Activated naive CD8-positive, alpha-beta T cell treated with anti-CD3 and anti-CD28 coated beads, Interleukin-2, amount 10 ng/mL, durations not matched to agents 7 days and 5 days (primary cell): ENCODE measurements at regions not wholly inside any gene's neighbourhood (a gene's known extent, or its start where the extent isn't known, plus 50 kb on each side); places are given as distances from the start of the nearest gene placed in this dataset.

Source experiments
- ATAC-seq: fragments of 150-1000 bp; cut with Tn5 transposase; one replicate; pipeline ENCODE4 v1.10.0; 2021; ENCODE audit warnings: low read depth, moderate library complexity
- POLR2A ChIA-PET: fragments of 350-600 bp; sonication (Branson Sonifier 250); formaldehyde crosslinking; loops from one replicate; lab custom pipeline; 2021; ENCODE audit warnings: antibody characterized with exemption; lab: Charles Lee
- DNase-seq: peaks from one replicate; pipeline ENCODE4 v3.0.0; 2021
- H3K27ac Mint-ChIP-seq: one replicate; pipeline ENCODE4 v1.8.0; 2022; ENCODE audit warnings: mild to moderate bottlenecking, mixed read lengths
- H3K27me3 Mint-ChIP-seq: one replicate; pipeline ENCODE4 v1.8.0; 2022; ENCODE audit warnings: mild to moderate bottlenecking, moderate library complexity, mixed read lengths
- H3K36me3 Mint-ChIP-seq: one replicate; pipeline ENCODE4 v1.8.0; 2021; ENCODE audit warnings: mild to moderate bottlenecking, mixed read lengths
- H3K4me1 Mint-ChIP-seq: one replicate; pipeline ENCODE4 v1.8.0; 2021; ENCODE audit warnings: mixed read lengths
- H3K4me3 Mint-ChIP-seq: one replicate; pipeline ENCODE4 v1.8.0; 2022; ENCODE audit warnings: mild to moderate bottlenecking, moderate library complexity, mixed read lengths
- H3K9me3 Mint-ChIP-seq: one replicate; pipeline ENCODE4 v1.8.0; 2021; ENCODE audit warnings: mixed read lengths

GRCh38 chr4:151934766-151935165 is 174.0 kb upstream of the GATB start:
- no peak overlapping the region for H3K4me3 Mint-ChIP-seq
- DNase-seq (no peak), ATAC-seq (no peak)
- no peaks in the 10 kb centered on the region for H3K9me3 Mint-ChIP-seq
- no peak overlapping the region for H3K27ac Mint-ChIP-seq
- peaks cover 2% of the 10 kb centered on the region for H3K36me3 Mint-ChIP-seq
- POLR2A ChIA-PET, result no interaction called here
- H3K27me3 Mint-ChIP-seq, result no peaks in the 10 kb centered on the region
- peaks cover 3% of the 10 kb centered on the region for H3K4me1 Mint-ChIP-seq

GRCh38 chr4:151933122-151933827 is 172.5 kb upstream of the GATB start:
- Mint-ChIP-seq H3K9me3 (no peaks in the 10 kb centered on the region), H3K4me1 (peaks cover 3% of the 10 kb centered on the region), H3K27ac (no peak overlapping the region), H3K4me3 (no peak overlapping the region), H3K36me3 (peaks cover 2% of the 10 kb centered on the region), H3K27me3 (no peaks in the 10 kb centered on the region)
- POLR2A ChIA-PET, result no interaction called here
- ATAC-seq (no peak), DNase-seq (no peak)

- DNase-seq, result no peak
- H3K36me3 Mint-ChIP-seq, result no peaks in the 10 kb centered on the region
- H3K27ac Mint-ChIP-seq, result no peak overlapping the region
- POLR2A ChIA-PET, result no interaction called here
- H3K27me3 Mint-ChIP-seq, result no peaks in the 10 kb centered on the region
- H3K4me1 Mint-ChIP-seq, result peaks cover 3% of the 10 kb centered on the region
- ATAC-seq, result no peak
- H3K9me3 Mint-ChIP-seq, result no peaks in the 10 kb centered on the region
- H3K4me3 Mint-ChIP-seq, result no peak overlapping the region
These were observed 170.8 kb upstream of the GATB start for GRCh38 chr4:151931563-151931962.

- Mint-ChIP-seq H3K4me1 (peaks cover 3% of the 10 kb centered on the region), H3K27ac (no peak overlapping the region), H3K27me3 (no peaks in the 10 kb centered on the region)
These were observed 169.6 kb upstream of the GATB start for GRCh38 chr4:151930372-151930771.

GRCh38 chr4:151928112-151928511 is 167.3 kb upstream of the GATB start:
- H3K27me3 Mint-ChIP-seq, result no peaks in the 10 kb centered on the region
- H3K27ac Mint-ChIP-seq, result no peak overlapping the region
- DNase-seq (no peak), ATAC-seq (no peak)
- no peak overlapping the region for H3K4me3 Mint-ChIP-seq
- POLR2A ChIA-PET, result no interaction called here
- H3K4me1 Mint-ChIP-seq, result peaks cover 3% of the 10 kb centered on the region
- no peaks in the 10 kb centered on the region for H3K36me3 Mint-ChIP-seq
- no peaks in the 10 kb centered on the region for H3K9me3 Mint-ChIP-seq

More at GRCh38 chr4:151930372-151930771, 169.6 kb upstream of the GATB start:
- Mint-ChIP-seq H3K4me3 (no peak overlapping the region), H3K9me3 (no peaks in the 10 kb centered on the region), H3K36me3 (no peaks in the 10 kb centered on the region)
- POLR2A ChIA-PET, result no interaction called here
- ATAC-seq (no peak), DNase-seq (no peak)

GRCh38 chr4:151922811-151923210 is 162.0 kb upstream of the GATB start:
- Mint-ChIP-seq H3K27me3 (no peaks in the 10 kb centered on the region), H3K36me3 (no peaks in the 10 kb centered on the region), H3K4me1 (peaks cover 3% of the 10 kb centered on the region), H3K27ac (no peak overlapping the region), H3K4me3 (no peak overlapping the region), H3K9me3 (no peaks in the 10 kb centered on the region)
- DNase-seq (no peak), ATAC-seq (peak; percentile 79)
- POLR2A ChIA-PET, result no interaction called here

- no peaks in the 10 kb centered on the region for H3K36me3 Mint-ChIP-seq
- no peak overlapping the region for H3K4me3 Mint-ChIP-seq
- POLR2A ChIA-PET, result no interaction called here
- H3K4me1 Mint-ChIP-seq, result peaks cover 3% of the 10 kb centered on the region
- ATAC-seq (no peak), DNase-seq (no peak)
- no peak overlapping the region for H3K27ac Mint-ChIP-seq
- no peaks in the 10 kb centered on the region for H3K9me3 Mint-ChIP-seq
- H3K27me3 Mint-ChIP-seq, result no peaks in the 10 kb centered on the region
These were observed 161.5 kb upstream of the GATB start for GRCh38 chr4:151922306-151922705.

GRCh38 chr4:151921811-151922210 is 161.0 kb upstream of the GATB start:
- Mint-ChIP-seq H3K36me3 (no peaks in the 10 kb centered on the region), H3K27ac (no peak overlapping the region)
- POLR2A ChIA-PET, result no interaction called here

GRCh38 chr4:151921386-151921785 is 160.6 kb upstream of the GATB start:
- Mint-ChIP-seq H3K4me1 (peaks cover 3% of the 10 kb centered on the region), H3K36me3 (no peaks in the 10 kb centered on the region), H3K9me3 (no peaks in the 10 kb centered on the region), H3K27ac (no peak overlapping the region), H3K27me3 (no peaks in the 10 kb centered on the region), H3K4me3 (no peak overlapping the region)
- ATAC-seq (no peak), DNase-seq (no peak)
- POLR2A ChIA-PET, result no interaction called here

More at GRCh38 chr4:151921811-151922210, 161.0 kb upstream of the GATB start:
- no peaks in the 10 kb centered on the region for H3K27me3 Mint-ChIP-seq
- no peak overlapping the region for H3K4me3 Mint-ChIP-seq
- DNase-seq (no peak), ATAC-seq (no peak)
- H3K4me1 Mint-ChIP-seq, result peaks cover 3% of the 10 kb centered on the region
- H3K9me3 Mint-ChIP-seq, result no peaks in the 10 kb centered on the region

- Mint-ChIP-seq H3K4me1 (no peaks in the 10 kb centered on the region), H3K27ac (no peak overlapping the region)
These were observed 156.4 kb upstream of the GATB start for GRCh38 chr4:151917145-151917734.

GRCh38 chr4:151912632-151913031 is 151.8 kb upstream of the GATB start:
- H3K27ac Mint-ChIP-seq, result no peak overlapping the region
- no peaks in the 10 kb centered on the region for H3K9me3 Mint-ChIP-seq
- POLR2A ChIA-PET, result no interaction called here
- no peak overlapping the region for H3K4me3 Mint-ChIP-seq
- DNase-seq (no peak), ATAC-seq (no peak)
- no peaks in the 10 kb centered on the region for H3K4me1 Mint-ChIP-seq
- no peaks in the 10 kb centered on the region for H3K36me3 Mint-ChIP-seq
- peaks cover 4% of the 10 kb centered on the region for H3K27me3 Mint-ChIP-seq

More at GRCh38 chr4:151917145-151917734, 156.4 kb upstream of the GATB start:
- POLR2A ChIA-PET, result no interaction called here
- H3K4me3 Mint-ChIP-seq, result no peak overlapping the region
- no peaks in the 10 kb centered on the region for H3K36me3 Mint-ChIP-seq
- H3K27me3 Mint-ChIP-seq, result no peaks in the 10 kb centered on the region
- no peak for ATAC-seq
- no peaks in the 10 kb centered on the region for H3K9me3 Mint-ChIP-seq
- DNase-seq, result no peak

- Mint-ChIP-seq H3K36me3 (no peaks in the 10 kb centered on the region), H3K4me3 (no peak overlapping the region), H3K9me3 (no peaks in the 10 kb centered on the region), H3K4me1 (no peaks in the 10 kb centered on the region), H3K27ac (no peak overlapping the region), H3K27me3 (peaks cover 4% of the 10 kb centered on the region)
- DNase-seq, result no peak
- ATAC-seq, result no peak
- POLR2A ChIA-PET, result no interaction called here
These were observed 151.2 kb upstream of the GATB start for GRCh38 chr4:151911970-151912369.

- DNase-seq, result no peak
- no peaks in the 10 kb centered on the region for H3K36me3 Mint-ChIP-seq
- H3K4me3 Mint-ChIP-seq, result no peak overlapping the region
These were observed 148.1 kb upstream of the GATB start for GRCh38 chr4:151908734-151909497.

GRCh38 chr4:151908201-151908600 is 147.4 kb upstream of the GATB start:
- peaks cover 2% of the 10 kb centered on the region for H3K4me1 Mint-ChIP-seq
- no peaks in the 10 kb centered on the region for H3K36me3 Mint-ChIP-seq
- H3K27ac Mint-ChIP-seq, result no peak overlapping the region
- no peak for ATAC-seq
- H3K9me3 Mint-ChIP-seq, result peaks cover 8% of the 10 kb centered on the region
- peaks cover 4% of the 10 kb centered on the region for H3K27me3 Mint-ChIP-seq
- POLR2A ChIA-PET, result no interaction called here
- no peak overlapping the region for H3K4me3 Mint-ChIP-seq
- DNase-seq, result no peak

More at GRCh38 chr4:151908734-151909497, 148.1 kb upstream of the GATB start:
- POLR2A ChIA-PET, result no interaction called here
- no peak overlapping the region for H3K27ac Mint-ChIP-seq
- peaks cover 2% of the 10 kb centered on the region for H3K4me1 Mint-ChIP-seq
- H3K27me3 Mint-ChIP-seq, result peaks cover 4% of the 10 kb centered on the region
- H3K9me3 Mint-ChIP-seq, result peaks cover 8% of the 10 kb centered on the region
- no peak for ATAC-seq
